HG03432 (cell line): ENCODE measurements at regions not wholly inside any gene's neighbourhood (a gene's known extent, or its start where the extent isn't known, plus 50 kb on each side); places are given as distances from the start of the nearest gene placed in this dataset.

Experiments used
- ATAC-seq: cut with Tn5 transposase; IDR thresholded peaks from one replicate; pipeline ENCODE4 v1.9.1; 2021; ENCODE audit warnings: mild to moderate bottlenecking, moderate library complexity; ENCODE audit not compliant: unreplicated experiment

- no peak for ATAC-seq
These were observed 291.3 kb upstream of the PHYHIPL start for GRCh38 chr10:58885146-58885545.

GRCh38 chr10:58885686-58886345 is 290.6 kb upstream of the PHYHIPL start:
- no peak for ATAC-seq

- ATAC-seq, result no peak
These were observed 290.0 kb upstream of the PHYHIPL start for GRCh38 chr10:58886406-58886805.

- ATAC-seq, result no peak
These were observed 289.0 kb upstream of the PHYHIPL start for GRCh38 chr10:58887474-58887873.

GRCh38 chr10:58888957-58889356 is 287.5 kb upstream of the PHYHIPL start:
- no peak for ATAC-seq

DNA sequence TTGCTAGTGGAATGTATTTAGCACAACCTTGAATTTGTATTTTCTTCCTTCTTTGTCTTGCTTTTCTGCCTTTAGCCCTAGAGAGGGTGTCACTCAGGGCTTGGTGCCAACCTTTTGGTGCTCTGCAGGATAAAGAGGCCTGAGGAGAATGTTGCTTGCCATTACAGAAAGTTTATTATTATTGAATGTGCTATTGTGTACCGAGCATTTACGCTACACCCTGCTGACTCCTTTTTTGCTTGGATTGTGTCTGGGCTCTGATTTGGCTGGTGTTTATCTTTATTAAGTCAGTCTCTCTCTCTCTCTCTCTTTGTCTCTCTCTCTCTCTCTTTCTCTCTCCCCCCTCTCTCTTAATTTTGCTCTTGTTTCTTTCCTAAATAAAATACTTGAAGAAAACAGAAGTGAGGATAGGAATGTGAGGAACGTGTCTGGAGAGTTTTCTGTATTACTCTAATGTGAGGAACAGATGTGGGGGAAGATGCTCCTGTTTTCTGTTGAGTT is 284.4 kb upstream of the PHYHIPL start:
- ATAC-seq, result no peak

DNA sequence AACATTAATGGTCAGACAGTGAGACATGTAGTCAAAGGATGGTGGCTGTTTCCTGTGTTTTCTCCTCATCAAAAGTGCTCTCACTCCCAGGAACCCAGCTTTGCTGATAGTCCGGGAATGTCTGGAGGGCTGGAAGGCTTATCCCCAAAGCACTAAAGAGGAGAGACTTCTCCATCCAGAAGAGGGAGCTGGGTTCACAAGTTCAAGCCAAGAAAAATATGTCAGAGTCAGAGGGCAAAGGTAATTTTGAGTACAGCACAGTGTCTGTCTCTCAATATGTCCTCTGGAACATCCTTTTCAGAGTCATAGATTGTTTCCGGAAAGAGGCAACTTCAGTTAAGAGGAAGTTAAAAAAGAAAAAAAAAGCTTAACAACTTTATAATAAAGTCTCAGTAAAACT is 281.5 kb upstream of the PHYHIPL start:
- ATAC-seq, result no peak

DNA sequence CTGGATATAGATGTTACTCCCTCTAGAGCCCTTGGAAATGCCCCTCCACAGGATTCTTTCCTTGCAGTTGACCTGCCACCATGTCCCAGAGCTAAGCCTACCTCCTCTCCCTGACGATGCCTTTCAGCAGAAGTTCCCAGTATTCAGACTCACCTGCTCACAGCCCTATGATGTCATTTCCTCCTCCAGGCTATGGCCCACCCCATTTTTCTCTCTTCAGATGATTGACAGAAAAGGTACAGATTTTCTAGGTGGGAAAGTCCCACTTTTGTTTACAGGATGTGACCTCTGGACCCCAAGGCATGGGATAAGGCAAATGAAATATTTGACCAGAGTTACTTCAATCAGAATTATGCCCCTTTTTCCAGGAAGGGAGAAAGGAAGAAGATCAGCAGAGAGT is 280.2 kb upstream of the PHYHIPL start:
- no peak for ATAC-seq

DNA sequence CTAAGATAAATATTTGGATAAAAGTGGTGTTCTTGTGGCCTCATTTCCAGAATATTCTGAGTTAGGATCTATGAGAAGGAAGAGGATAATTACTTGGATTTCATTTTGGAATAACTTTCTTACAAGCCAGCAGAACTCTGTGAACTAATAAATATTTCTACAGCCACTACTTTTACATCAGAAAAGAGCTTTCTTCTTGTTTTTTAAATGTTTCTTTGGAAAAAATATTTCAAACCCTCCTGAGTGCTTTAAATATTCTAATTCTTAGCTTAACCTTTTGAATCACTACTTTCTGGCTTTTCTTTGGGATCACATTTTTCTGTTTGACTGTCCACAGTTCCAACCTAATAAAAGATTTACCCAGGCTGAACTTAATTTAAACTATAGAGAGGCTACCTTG is 279.2 kb upstream of the PHYHIPL start:
- no peak for ATAC-seq

GRCh38 chr10:58897708-58898107 is 278.7 kb upstream of the PHYHIPL start:
- no peak for ATAC-seq

DNA sequence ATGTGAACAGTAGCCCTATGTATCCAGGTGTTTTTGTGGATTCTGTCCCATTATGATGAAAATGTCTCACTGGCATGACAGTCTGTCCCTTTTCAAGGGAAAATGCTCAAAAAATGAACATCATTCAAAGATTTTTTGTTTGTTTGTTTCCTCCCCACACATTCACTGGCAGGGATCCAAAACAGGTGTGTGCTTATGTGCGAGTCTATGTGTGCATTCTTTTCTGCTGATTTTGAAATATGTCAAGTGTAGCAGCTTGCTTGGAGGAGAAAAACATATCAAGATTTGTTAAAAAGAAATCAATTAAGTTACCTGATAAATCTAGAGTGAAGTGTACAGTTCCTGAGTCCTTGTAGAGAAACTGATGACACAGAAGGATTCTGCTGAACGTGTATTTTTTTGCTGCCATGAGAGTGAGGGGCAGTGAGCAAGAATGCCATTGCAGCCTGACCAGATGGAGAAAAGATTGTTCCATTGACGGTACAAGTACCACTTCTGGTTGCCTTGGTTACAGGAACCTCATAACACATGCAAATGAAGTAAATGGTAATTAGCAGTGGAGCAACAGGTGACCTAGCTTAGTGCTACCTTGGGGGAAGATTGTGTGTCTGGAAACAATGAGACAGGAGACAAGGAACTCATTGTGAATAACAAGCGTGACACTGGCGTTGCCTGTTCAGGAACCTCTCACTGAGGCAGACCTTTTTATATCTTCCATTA is 277.4 kb upstream of the PHYHIPL start:
- no peak for ATAC-seq

- ATAC-seq, result no peak
These were observed 275.3 kb upstream of the PHYHIPL start for GRCh38 chr10:58901092-58901646.

- ATAC-seq, result no peak
These were observed 273.4 kb upstream of the PHYHIPL start for GRCh38 chr10:58903071-58903470.

- no peak for ATAC-seq
These were observed 266.6 kb upstream of the PHYHIPL start for GRCh38 chr10:58909881-58910280.

- ATAC-seq, result no peak
These were observed 262.7 kb upstream of the PHYHIPL start for GRCh38 chr10:58913717-58914116.

DNA sequence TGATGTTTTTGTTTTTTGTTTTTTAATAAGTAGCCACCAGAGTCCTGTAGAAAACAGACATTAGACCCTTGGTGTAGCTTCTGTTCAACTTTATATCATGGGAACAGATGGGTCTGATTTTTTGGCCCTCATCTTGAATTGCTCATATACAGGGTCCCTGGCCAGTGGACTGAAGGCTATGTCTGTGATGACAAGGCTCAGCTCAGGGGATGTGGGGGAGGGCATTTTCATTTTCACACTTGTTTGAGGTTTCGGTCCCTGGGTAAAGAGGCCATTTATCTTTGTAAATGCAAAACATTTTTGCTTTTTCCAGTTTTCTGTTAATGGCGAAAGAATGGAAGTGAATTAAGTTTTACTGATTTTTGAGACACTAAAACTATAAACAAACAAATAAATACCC is 257.6 kb upstream of the PHYHIPL start:
- ATAC-seq, result no peak

- no peak for ATAC-seq
These were observed 256.4 kb upstream of the PHYHIPL start for GRCh38 chr10:58919927-58920654.

- no peak for ATAC-seq
These were observed 255.8 kb upstream of the PHYHIPL start for GRCh38 chr10:58920655-58921003.

- ATAC-seq, result no peak
These were observed 255.0 kb upstream of the PHYHIPL start for GRCh38 chr10:58921421-58921855.

DNA sequence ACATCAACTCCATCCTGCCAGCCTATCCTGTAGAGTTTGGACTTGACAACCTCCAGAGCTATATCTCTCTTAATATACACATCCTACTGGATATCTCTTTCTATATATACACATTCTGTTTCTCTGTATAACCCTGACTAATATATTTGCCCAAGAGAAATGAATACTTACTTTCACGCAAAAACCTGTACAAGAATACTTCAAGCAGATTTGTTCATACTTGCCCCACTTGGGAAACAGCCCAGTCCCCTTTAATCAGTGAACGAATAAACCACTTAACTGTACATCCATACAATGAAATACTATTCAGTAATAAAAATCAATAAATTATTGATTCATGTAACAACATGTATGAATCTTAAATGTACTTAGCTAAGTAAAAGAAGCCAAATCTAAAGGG is 251.1 kb upstream of the PHYHIPL start:
- ATAC-seq, result no peak

DNA sequence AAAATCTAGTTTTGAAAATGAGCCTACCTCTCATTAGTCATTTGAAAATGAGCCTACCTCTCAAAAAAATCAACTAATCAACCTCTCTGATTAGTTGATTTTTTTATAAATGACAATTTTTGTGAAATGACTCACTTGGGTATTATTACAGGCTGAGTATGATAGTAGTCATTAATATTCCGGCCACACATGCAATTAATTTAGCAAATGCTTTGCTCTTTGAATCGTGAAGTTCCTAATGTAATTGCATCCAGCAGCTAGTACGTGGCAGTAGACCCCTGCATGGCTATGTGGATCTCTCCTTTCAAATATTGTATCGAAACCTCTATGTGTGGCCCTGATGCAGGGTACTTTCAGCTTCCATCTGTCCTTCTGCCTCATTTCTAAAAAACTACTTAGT is 245.9 kb upstream of the PHYHIPL start:
- no peak for ATAC-seq

- ATAC-seq, result no peak
These were observed 244.3 kb upstream of the PHYHIPL start for GRCh38 chr10:58932126-58932525.
